ENCODE measurements at regions not wholly inside any gene's neighbourhood (a gene's known extent, or its start where the extent isn't known, plus 50 kb on each side); places are given as distances from the start of the nearest gene placed in this dataset.

DNA sequence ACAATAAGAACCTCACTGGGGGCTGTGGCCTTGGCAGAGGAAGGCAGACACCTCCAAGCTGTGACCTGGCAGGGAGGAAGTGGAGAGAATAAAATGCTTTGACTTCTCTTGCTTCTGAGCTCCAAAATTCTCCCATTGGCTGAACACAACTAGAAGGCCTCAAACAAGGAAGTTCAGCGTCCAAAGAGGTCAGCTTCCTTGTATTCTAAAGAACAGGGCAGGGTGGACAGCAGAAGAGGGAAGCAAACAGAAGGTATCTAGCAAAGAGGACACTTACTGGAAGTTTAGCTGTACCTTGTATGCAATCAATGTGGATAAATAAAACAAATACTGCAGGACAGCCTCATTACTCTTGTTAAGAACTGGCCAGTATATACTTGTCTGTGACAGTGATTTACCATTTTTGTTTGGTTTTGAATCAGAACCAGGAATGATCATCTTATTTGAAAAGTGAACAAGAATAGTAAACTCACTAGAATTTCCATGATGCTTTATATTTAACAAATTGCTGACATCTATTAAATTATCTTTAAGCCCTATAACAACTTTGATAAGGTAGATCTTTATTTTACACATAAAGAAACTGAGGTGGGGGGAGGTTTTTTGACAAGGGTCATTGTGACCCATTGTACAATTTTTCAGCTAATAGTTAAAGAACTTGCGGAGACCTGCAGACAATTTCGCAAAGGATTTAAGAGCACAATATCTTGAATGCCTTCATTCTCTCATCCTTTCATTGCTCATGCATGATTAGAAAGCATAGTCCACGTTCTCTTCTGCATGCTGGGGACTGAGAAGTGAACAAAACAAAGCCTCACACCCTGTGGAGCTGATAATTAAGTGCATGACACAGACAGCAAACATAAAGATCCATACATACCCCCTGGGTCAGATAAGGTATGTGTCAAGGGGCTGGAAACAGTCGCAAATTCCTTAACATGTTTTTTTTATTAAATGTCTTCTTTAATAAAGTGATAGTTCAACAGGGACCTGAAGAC, 1448.0 kb downstream of the AACS start:
- no peak overlapping the region for H3K4me3 ChIP-seq
- no peak overlapping the region for H3K4me2 ChIP-seq
- ChIA-PET CTCF (no interaction called here), POLR2A (ENCODE audit: unreplicated experiment) (no interaction called here)
- no TSS peak for BruUV-seq (replicated peaks)
- H3K36me3 ChIP-seq (ENCODE audit: low read depth): no peaks in the 10 kb centered on the region
- TF ChIP-seq, protein P1, sequence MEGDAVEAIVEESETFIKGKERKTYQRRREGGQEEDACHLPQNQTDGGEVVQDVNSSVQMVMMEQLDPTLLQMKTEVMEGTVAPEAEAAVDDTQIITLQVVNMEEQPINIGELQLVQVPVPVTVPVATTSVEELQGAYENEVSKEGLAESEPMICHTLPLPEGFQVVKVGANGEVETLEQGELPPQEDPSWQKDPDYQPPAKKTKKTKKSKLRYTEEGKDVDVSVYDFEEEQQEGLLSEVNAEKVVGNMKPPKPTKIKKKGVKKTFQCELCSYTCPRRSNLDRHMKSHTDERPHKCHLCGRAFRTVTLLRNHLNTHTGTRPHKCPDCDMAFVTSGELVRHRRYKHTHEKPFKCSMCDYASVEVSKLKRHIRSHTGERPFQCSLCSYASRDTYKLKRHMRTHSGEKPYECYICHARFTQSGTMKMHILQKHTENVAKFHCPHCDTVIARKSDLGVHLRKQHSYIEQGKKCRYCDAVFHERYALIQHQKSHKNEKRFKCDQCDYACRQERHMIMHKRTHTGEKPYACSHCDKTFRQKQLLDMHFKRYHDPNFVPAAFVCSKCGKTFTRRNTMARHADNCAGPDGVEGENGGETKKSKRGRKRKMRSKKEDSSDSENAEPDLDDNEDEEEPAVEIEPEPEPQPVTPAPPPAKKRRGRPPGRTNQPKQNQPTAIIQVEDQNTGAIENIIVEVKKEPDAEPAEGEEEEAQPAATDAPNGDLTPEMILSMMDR (conservative IDR thresholded peaks at IDR 0.05): no peak
- H3K27ac ChIP-seq: no peak overlapping the region
- H3F3A ChIP-seq (ENCODE audit: insufficient read depth, low read depth): no peaks in the 10 kb centered on the region
- no peaks in the 10 kb centered on the region for H3K79me2 ChIP-seq (ENCODE audit: low read depth)
- no peaks in the 10 kb centered on the region; the same call in 1 of the 2 replicates for H3K9me3 ChIP-seq (ENCODE audit: insufficient read depth, low read depth)
- intact Hi-C loops (cut with micrococcal nuclease; ENCODE audit: unreplicated experiment): no loop called here
- no peaks in the 10 kb centered on the region for H4K20me1 ChIP-seq (ENCODE audit: insufficient read depth)
- no peak overlapping the region for H2AFZ ChIP-seq
- H3K27me3 ChIP-seq (ENCODE audit: insufficient read depth, low read depth): no peaks in the 10 kb centered on the region
- H3K4me1 ChIP-seq (replicated peaks; ENCODE audit: insufficient read depth): no peaks in the 10 kb centered on the region
- DNase-seq: no peak
- no peaks in the 10 kb centered on the region for H3K9me2 ChIP-seq (ENCODE audit: insufficient read depth)

DNA sequence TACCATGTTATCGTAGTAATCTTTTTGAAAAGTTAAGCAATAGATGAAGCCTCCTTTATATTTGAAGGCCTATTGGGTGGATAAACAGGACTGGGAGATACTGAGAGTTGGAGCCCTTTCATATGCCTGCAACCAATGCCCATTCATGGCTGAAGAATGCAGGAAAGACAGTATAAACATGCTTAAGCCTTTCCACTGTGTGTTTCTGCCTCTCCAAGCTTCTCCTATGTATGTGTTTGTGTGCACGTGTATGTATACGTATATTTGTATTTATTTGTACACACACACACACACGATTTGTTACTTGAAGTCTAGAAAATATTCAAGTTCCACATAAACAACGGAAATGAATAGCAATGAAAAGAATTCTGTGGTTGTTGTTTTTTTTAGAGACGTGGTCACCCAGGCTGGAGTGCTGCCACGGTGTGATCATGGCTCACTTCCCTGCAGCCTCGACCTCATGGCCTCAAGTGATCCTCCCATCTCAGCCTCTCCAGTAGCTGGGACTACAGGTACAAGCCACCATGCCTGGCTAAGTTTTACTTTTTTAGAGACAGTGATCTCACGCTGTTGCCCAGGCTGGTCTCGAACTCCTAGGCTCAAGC, 1453.5 kb downstream of the AACS start:
- H3K9me2 ChIP-seq (ENCODE audit: insufficient read depth): no peaks in the 10 kb centered on the region
- H3K27ac ChIP-seq: no peak overlapping the region
- BruUV-seq (replicated peaks): no TSS peak
- H4K20me1 ChIP-seq (ENCODE audit: insufficient read depth): no peaks in the 10 kb centered on the region
- ChIA-PET CTCF (interaction anchor here (0.5 kb wide), 1 partner anchor 56 kb away, joined by 9 read pairs; no protein-coding TSS in a partner anchor), POLR2A (ENCODE audit: unreplicated experiment) (no interaction called here)
- H2AFZ ChIP-seq: no peak overlapping the region
- TF ChIP-seq, protein P1 (conservative IDR thresholded peaks at IDR 0.05): no peak
- no peak for TF ChIP-seq EZH2 (IDR thresholded peaks at IDR 0.05; ENCODE audit: low read depth)
- H3K79me2 ChIP-seq (ENCODE audit: low read depth): no peaks in the 10 kb centered on the region
- H3K4me1 ChIP-seq (replicated peaks; ENCODE audit: insufficient read depth): no peaks in the 10 kb centered on the region
- intact Hi-C loops (cut with micrococcal nuclease; ENCODE audit: unreplicated experiment): no loop called here
- no peaks in the 10 kb centered on the region for H3K27me3 ChIP-seq (ENCODE audit: insufficient read depth, low read depth)
- no peaks in the 10 kb centered on the region for H3K36me3 ChIP-seq (ENCODE audit: low read depth)
- H3K9me3 ChIP-seq (ENCODE audit: insufficient read depth, low read depth): no peaks in the 10 kb centered on the region
- H3K4me3 ChIP-seq: no peak overlapping the region
- no peak overlapping the region for H3K4me2 ChIP-seq
- DNase-seq: no peak
- no peaks in the 10 kb centered on the region for H3F3A ChIP-seq (ENCODE audit: insufficient read depth, low read depth)

DNA sequence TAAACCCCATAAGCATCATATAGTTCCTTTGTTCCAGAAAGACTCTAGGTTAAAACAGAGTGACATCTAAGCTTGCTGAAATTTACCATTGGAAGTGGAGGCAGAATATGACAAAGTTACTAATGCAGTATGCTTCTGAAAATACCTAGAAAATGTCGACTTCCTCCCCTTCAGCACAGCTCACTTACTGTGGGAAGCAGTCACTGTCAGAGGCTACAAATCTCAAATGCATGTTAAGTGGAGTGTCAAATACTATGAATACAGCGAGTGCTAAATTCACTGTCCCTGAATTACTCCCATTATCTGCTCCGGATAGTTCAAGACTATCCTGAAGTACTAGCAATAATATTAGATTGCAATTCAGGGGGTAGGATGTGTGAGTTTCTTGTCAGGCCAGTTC, 1454.6 kb downstream of the AACS start:
- Histone ChIP-seq H3K36me3 (ENCODE audit: low read depth) (no peaks in the 10 kb centered on the region), H3K4me1 (replicated peaks; ENCODE audit: insufficient read depth) (no peaks in the 10 kb centered on the region), H3K9me2 (ENCODE audit: insufficient read depth) (no peaks in the 10 kb centered on the region), H3K9me3 (ENCODE audit: insufficient read depth, low read depth) (no peaks in the 10 kb centered on the region), H3K27ac (no peak overlapping the region), H3K4me2 (no peak overlapping the region), H2AFZ (peak overlapping the region; percentile 61; the same call in 1 of the 2 replicates), H3F3A (ENCODE audit: insufficient read depth, low read depth) (no peaks in the 10 kb centered on the region), H3K4me3 (no peak overlapping the region), H3K79me2 (ENCODE audit: low read depth) (no peaks in the 10 kb centered on the region), H3K27me3 (ENCODE audit: insufficient read depth, low read depth) (no peaks in the 10 kb centered on the region), H4K20me1 (ENCODE audit: insufficient read depth) (no peaks in the 10 kb centered on the region)
- DNase-seq: no peak
- intact Hi-C loops (cut with micrococcal nuclease; ENCODE audit: unreplicated experiment): no loop called here
- ChIA-PET POLR2A (ENCODE audit: unreplicated experiment) (no interaction called here), CTCF (no interaction called here)
- no TSS peak for BruUV-seq (replicated peaks)
- no peak for TF ChIP-seq EZH2 (IDR thresholded peaks at IDR 0.05; ENCODE audit: low read depth)
- TF ChIP-seq, protein P1 (conservative IDR thresholded peaks at IDR 0.05): no peak
